ENCODE measurements at regions not wholly inside any gene's neighbourhood (a gene's known extent, or its start where the extent isn't known, plus 50 kb on each side); places are given as distances from the start of the nearest gene placed in this dataset.
A peak's percentile ranks its signal among the peaks of the same experiment; 100 is the strongest.

GRCh38 chr13:21757763-21758162 is 86.9 kb downstream of the FGF9 start:
- no peak for DNase-seq

GRCh38 chr13:21758441-21758840 is 87.6 kb downstream of the FGF9 start:
- no peak for DNase-seq

GRCh38 chr13:21759463-21759862 is 88.6 kb downstream of the FGF9 start:
- DNase-seq, result no peak

DNA sequence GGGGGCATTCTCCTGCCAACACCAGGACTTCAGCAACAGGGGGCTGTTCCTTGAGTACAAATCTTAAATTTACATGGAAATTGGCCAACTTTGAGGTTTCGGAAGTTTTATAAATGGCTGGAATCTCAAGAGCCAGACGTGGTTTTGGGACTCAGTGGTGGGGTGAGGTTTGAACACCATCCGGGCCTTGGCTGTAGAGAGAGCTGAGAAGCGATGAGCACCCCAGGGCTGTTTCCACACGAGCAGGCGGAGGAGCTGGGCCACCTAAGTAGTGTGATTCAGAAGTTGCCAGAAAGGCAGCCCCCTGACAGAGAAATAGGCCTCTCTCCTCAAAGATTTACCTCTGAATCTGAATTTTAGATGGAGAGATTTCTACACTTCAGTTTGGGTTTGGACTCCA is 89.0 kb downstream of the FGF9 start:
- no peak for DNase-seq

GRCh38 chr13:21761770-21762169 is 90.9 kb downstream of the FGF9 start:
- DNase-seq, result no peak

GRCh38 chr13:21762512-21762911 is 91.6 kb downstream of the FGF9 start:
- no peak for DNase-seq

- no peak for DNase-seq
Observed at GRCh38 chr13:21767032-21767431, 96.2 kb downstream of the FGF9 start.

DNA sequence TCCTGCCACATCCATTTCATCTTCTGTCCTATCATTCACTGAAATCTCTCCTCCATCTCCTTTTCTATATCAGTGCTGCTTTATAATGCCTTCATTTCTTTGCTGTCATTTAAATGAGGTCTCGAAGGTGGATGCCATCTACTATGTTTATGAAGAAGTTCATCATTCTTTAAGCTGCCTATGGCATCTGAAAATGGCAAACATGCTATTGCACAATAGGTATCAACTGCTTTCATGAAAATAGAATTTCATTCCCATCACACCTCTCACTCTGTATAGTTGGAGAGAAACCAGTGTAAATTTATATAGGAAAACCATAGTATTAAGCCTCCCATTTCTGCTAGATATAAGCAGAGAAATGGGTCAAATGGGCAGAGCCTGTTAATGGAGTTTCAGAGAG is 100.2 kb downstream of the FGF9 start:
- no peak for DNase-seq

- DNase-seq, result no peak
Observed at GRCh38 chr13:21777166-21777565, 106.3 kb downstream of the FGF9 start.

DNA sequence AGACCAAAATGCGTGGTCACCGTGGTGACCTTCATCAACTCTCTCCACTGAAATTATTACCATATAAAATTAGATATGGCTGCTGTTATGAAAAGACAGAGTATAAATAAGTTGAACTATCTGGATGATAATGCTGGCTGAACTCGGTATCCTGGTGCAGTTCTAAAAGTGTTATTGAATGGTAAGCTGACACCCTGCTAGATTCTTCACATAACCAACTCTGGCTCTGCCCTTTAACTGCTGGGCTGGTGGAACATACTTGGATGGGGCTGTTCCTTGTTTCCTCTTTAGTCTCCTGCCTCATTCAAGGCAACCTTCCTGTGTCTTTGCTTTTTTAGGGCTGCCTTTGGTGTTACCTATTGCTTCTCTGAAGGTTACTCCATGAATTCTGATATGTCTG is 106.9 kb downstream of the FGF9 start:
- no peak for DNase-seq

DNA sequence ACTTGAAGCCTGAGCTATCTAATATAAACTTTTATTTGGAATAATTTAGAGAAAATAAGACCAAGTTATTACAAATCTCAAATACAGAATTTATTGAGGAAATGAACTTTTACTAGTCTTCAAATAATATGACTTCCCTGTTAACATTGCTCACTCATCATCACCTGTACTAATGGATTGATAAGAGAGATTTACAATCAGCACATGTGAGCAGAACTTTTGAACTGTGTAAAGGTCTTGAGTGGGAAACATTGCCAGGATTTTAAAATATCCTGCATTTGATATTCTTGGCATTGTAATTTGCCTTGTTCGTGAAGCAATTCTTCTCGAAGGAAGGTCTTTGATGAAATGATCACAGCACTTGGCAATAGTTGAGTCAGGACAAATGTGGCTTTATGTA is 111.9 kb downstream of the FGF9 start:
- no peak for DNase-seq

DNA sequence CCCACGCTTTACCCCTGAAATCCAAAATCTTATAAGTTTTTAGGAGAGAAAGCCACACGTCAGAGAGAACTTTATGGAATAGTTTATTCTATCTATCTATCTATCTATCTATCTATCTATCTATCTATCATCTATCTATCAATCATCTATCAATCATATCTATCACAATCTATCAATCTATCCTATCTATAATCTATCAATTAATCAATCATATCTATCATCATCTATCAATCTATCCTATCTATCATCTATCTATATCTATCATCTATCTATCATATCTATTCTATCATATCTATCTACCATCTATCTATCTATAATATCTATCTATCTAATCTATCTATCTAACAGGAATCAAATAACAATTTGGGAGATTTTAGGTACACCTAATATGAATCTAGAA is 115.1 kb downstream of the FGF9 start:
- DNase-seq, result no peak

- no peak for DNase-seq
Observed at GRCh38 chr13:21796066-21796465, 125.2 kb downstream of the FGF9 start.

DNA sequence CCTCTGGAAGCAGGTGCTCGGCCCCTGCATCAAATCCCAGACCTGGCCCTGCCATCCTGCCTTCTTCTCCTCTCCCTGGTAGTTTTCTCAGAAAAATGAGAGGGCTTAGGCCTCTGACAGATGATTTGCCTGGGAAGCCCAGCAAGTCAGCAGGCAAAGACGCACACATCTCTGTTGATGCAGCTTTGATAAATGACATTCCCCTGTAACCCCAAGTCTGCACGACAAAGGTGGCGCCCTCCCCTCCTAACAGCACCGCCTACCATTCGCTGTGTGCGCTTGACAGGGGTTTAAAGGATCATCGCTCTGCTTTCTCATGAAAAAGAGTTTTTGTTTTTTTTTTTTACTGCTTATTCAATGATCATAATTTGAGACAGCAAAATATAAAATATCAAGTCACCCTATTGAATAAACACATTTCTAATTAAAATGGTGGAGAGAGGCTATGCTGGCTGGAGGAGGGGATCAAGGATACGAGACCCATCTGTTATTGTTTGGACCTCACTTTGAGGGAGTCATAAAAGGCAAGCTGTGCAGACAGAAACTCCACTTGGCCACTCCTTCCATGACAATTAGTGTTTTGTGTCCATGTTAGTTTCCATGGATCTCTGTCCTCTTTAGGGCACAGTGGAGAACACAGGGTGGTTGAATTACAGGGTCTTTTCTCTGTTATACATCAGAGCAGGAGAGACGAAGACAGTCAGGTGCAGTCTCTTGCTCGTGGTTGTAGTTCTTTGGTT is 126.1 kb downstream of the FGF9 start:
- no peak for DNase-seq

GRCh38 chr13:21797736-21798135 is 126.9 kb downstream of the FGF9 start:
- DNase-seq, result no peak

- DNase-seq, result no peak
Observed at GRCh38 chr13:21798181-21798580, 127.3 kb downstream of the FGF9 start.

DNA sequence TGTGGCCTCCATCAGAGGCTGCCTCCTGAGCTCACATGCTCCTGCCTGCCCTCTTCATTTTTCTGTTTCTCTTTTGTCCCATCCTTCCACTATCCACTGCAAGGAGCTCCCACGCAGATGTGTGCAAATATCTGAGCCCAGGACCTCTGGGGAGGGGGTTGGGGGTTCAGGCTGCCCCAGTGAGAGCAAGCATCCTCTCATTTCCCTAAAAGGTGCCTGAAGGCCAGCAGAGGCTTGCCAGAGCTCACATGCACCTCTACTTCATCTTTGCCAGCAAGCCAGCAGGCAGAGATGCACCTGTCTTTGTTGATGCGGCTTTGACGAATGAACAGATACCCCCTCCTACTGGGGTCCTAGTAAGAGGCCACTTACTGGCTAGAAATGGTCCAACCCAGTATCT is 128.8 kb downstream of the FGF9 start:
- no peak for DNase-seq

GRCh38 chr13:21800837-21801616 is 130.2 kb downstream of the FGF9 start:
- no peak for DNase-seq

DNA sequence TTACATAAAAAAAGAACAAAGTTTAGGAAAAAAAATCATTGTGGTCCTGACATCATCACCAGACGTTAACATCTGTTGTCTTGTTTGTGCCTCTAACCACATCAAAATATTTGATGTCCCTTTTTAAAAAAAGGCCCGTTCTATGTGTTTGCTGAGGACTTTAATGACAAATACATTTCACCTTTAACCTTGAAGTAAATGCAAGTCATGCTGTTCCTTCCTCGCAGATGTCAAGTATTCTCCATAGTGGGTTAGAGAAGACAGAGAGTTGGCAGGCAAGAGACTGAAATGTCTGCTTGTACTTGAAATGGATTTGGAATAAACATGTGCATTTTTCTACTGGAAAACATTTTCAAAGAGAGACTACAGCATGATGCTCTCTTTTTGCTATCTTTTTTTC is 134.9 kb downstream of the FGF9 start:
- no peak for DNase-seq

- peak in 1 of 2 experiments; percentile 51 for DNase-seq
Observed at GRCh38 chr13:21812192-21812626, 141.3 kb downstream of the FGF9 start.

DNA sequence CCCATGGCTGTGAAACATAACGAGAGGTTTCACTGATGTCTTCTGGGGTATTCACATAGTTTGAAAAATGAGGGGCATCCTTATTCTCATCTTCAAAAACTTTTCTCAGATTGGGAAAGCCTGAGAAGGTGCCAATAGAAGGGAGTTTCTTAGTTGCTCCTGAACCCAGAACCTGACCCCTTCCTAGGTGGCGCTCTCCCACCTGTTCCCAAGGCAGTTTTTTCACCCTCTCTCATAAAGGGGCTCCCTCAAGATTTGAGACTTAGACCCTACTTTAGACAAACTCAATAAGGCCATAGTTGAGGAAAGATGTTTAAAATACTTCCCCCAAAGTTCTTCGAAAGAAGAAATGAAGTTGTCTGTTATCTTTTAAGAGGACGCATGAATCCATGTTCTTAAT is 142.2 kb downstream of the FGF9 start:
- no peak for DNase-seq

GRCh38 chr13:21813844-21814243 is 143.0 kb downstream of the FGF9 start:
- no peak for DNase-seq

DNA sequence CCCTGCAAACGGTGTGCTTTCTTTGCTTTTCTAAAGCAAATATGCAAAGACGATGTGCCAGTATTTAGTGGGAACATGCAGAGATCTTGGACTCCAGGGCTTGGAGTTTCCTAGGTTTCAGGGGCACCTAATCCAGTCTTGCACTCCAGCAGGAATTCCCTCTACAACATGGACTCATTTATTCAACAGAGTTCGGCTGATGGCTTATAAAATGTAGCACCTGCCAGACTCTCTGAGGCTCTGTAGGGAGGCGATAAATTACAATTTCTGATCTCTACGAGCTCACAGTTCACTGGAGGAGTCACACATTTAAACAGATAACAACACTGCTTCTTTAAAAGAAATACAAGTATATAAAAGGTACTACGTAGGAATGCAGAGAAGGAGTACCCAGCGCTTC is 143.7 kb downstream of the FGF9 start:
- no peak for DNase-seq

- DNase-seq, result no peak
Observed at GRCh38 chr13:21817878-21818277, 147.0 kb downstream of the FGF9 start.

- no peak for DNase-seq
Observed at GRCh38 chr13:21822029-21822428, 151.2 kb downstream of the FGF9 start.
